GM19238 (cell line): ENCODE measurements at regions not wholly inside any gene's neighbourhood (a gene's known extent, or its start where the extent isn't known, plus 50 kb on each side); places are given as distances from the start of the nearest gene placed in this dataset.

Experiments used
- DNase-seq: peaks from one replicate; pipeline ENCODE4 v3.0.0; 2011; ENCODE audit warnings: low spot score; ENCODE audit not compliant: insufficient read length

GRCh38 chr11:10930224-10930971 is 72.5 kb upstream of the ZBED5 start:
- no peak for DNase-seq

DNA sequence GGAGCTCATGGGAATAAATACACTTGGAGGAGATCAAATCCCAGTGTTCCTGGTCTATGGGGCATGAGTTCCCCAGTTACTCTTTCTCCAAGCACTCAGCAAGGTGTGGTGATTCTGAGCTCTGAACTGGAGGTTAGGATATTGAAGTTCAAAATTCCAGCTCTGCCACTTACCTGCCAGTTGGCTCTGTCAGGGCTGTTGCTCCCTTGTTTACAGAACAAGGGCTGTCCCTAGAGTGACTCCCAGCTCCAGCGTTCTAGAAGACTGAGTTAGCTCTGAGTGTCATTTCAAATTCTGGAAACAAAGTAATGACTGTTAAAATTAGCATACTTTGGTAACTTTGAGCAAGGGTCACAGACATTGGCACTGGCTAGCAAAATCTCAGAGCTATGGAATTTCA is 69.7 kb upstream of the ZBED5 start:
- no peak for DNase-seq

- DNase-seq = no peak
These were observed 69.0 kb upstream of the ZBED5 start for GRCh38 chr11:10926801-10927211.

GRCh38 chr11:10925149-10925926 is 67.5 kb upstream of the ZBED5 start:
- DNase-seq = no peak

- no peak for DNase-seq
These were observed 66.0 kb upstream of the ZBED5 start for GRCh38 chr11:10923882-10924281.

- no peak for DNase-seq
These were observed 65.0 kb upstream of the ZBED5 start for GRCh38 chr11:10922892-10923291.

DNA sequence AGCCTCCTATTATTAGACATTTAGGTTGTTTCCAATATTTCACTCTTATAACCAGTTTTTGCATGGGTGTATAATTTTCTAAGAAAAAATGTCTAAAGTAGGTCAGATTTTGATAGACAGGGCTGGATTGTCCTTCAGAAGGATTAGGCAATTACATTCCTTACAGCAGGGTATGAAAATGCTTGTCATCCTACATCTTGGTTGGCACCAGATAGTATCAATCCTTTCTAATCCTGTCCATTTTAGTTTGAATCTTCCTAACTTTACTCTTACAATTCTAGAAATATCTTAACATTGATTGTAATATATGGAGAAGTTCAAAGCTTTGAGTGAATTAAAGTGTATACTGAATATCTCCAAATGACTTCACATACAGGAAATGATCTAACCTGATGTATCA is 63.0 kb upstream of the ZBED5 start:
- no peak for DNase-seq

DNA sequence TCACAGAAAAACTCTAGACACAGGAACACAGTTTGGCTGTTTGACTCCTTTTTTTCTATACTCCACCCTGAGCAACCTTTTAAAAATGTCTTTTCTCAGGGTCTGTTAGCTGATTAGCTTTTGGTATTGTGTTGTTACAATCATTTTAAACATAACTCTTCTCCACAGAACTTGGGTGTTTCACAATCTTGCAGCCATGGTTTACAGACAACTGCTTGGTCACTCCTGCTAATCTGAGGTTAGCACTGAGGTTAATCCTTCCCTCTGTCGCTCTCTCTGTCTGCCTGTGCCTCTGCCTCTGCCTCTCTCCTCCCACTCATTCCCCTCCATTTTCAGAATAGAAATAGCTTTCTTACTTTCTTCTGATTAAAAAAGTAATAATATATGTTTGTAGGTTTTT is 62.4 kb upstream of the ZBED5 start:
- DNase-seq = no peak

DNA sequence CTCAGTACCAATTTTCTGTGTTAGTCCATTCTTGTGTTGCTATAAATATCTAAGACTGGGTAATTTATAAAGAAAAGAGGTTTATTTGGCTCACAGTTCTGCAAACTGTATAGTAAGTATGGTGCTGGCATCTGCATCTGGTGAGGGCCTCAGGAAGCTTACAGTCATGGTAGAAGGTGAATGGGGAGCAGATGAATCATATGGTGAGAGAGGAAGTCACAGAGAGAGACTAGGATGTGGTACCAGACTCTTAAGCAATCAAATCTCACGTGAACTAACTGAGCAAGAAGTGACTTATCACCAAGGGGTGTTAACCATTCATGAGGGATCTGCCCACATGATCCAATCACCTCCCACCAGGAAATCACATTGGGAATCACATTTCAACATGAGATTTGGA is 60.8 kb upstream of the ZBED5 start:
- DNase-seq = no peak

DNA sequence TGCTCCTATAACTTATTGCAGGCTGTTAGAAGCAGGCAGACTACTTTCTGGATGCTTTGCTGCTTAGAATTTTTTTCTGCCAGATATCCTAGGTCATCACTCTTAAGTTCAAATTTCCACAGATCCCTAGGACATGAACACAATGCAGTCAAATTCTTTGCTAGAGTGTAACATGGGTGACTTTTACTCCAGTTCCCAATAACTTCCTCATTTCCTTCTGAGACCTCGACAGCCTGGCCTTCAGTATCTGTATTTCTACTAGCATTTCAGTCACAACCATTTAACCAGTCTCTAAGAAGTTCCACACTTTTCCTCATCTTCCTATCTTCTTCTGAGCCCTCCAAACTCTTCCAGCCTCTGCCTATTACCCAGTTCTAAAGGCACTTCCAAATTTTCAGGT is 60.4 kb upstream of the ZBED5 start:
- DNase-seq = no peak

DNA sequence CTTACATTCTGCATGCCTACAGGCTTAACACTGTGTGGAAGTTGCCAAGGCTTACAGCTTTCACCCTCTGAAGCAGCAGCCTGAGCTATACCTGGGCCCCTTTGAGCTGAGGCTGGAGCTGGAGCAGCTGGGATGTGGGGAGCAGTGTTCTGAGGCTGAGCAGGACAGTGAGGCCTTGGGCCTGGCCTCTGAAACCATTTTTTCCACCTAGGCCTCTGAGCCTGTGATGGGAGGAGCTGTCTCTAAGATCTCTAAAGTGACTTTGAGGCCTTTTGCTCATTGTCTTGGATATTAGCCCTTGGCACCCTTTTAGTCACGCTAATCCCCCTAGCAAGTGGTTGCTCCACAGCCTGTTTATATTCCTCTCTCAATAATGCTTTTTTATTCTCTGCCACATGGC is 59.9 kb upstream of the ZBED5 start:
- no peak for DNase-seq

DNA sequence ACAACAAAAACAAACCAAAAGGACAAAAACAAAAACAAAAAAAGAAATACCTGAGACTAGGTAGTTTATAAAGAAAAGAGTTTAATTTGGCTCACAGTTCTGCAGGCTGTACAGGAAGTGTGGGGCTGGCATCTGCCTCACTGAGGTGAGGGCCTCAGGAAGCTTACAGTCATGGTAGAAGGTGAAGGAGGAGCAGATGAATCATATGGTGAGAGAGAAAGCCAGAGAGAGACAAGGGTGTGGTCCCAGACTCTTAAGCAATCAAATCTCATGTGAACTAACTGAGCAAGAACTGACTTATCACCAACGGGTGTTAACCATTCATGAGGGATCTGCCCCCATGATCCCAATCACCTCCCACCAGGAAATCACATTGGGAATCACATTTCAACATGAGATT is 58.8 kb upstream of the ZBED5 start:
- DNase-seq = no peak

DNA sequence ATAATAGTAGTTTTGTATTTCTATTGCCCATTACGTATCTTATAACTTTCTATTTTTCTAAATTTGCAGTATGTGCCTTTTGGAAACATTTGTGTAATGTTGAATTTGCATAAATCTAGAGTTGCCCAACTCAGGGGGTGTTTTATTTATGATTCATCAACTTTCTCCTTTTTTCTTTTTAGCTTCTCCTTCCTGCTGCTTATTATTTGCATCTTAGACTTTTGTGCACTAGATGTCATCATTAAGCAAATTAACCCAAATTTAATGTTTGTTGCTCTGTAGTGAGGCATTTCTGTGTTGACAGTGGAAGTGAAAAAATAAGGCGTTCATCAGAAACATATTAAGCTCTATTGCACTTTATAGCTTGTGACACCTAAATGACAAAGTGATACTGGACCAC is 56.2 kb upstream of the ZBED5 start:
- DNase-seq = no peak

GRCh38 chr11:10913075-10913474 is 55.2 kb upstream of the ZBED5 start:
- no peak for DNase-seq

GRCh38 chr11:10911907-10912306 is 54.1 kb upstream of the ZBED5 start:
- DNase-seq = no peak

DNA sequence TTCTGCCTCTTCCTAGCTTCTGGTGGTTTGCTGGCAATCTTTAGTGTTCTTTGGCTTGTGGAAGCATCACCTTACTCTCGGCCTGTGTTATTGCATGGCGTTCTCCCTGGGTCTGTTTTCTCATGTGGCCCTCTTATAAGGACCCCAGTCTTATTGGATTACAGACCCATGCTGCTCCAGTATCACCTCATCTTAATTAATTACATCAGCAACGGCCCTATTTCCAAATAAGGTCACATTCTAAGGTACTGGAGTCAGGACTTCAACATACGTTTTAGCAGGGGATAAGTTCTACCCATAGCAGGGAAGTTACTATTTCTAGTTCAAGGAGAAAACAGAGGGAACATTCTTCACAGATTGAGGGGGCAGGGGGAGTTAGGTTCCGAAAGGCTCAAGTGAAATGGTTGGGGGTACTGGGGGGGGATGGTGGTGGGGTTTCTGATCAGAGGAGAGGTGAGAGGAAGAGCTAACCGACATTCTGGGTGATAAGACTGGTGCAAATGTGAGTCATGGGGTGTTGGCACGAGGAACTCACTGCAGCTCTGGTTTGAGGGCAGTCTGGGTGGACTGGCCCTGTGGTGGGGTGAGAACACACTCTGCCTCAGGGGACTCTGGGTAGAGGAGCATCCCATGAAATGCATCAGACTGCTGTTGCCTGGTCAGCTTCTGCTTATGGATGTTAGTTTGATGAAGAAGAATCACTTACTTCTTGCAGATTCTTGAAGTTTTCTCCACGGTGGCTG is 51.5 kb upstream of the ZBED5 start:
- DNase-seq = no peak

- no peak for DNase-seq
These were observed 50.5 kb upstream of the ZBED5 start for GRCh38 chr11:10908215-10908951.
